Liver (tissue), 3 donors: ENCODE measurements at regions not wholly inside any gene's neighbourhood (a gene's known extent, or its start where the extent isn't known, plus 50 kb on each side); places are given as distances from the start of the nearest gene placed in this dataset.
"Not testable (repeated sequence)": the region's sequence is repeated elsewhere in the genome, so short reads cannot be mapped to it uniquely, and the experiment has no call there.

Experiments
- CTCF ChIP-seq: fragments of 150-350 bp; IDR thresholded peaks from 2 replicates; pipeline ENCODE4 v1.5.1; 2017; ENCODE audit warnings: improper control_type of control experiment, low read depth, low read length; ENCODE audit not compliant: missing input control
- HNF4A ChIP-seq, 2 donors: conservative IDR thresholded peaks; 2 replicates each; pipeline ENCODE4 v1.6.1; 2016; ENCODE audit warnings: antibody characterized with exemption in 2 of 2, mild to moderate bottlenecking in 2 of 2
- MAX ChIP-seq: IDR thresholded peaks from 2 replicates; pipeline ENCODE4 v1.6.1; 2016; ENCODE audit warnings: antibody characterized with exemption
- RAD21 ChIP-seq, 2 donors: IDR thresholded peaks; 2 replicates each; pipeline ENCODE4 v1.6.1; 2016; ENCODE audit warnings: antibody characterized with exemption in 2 of 2, mild to moderate bottlenecking in 2 of 2
- REST ChIP-seq: IDR thresholded peaks from 2 replicates; pipeline ENCODE4 v1.6.1; 2016; ENCODE audit warnings: antibody characterized with exemption, mild to moderate bottlenecking
- donor health status: healthy.
- donor health status: healthy.

- TF ChIP-seq CTCF; HNF4A (conservative IDR thresholded peaks at IDR 0.05); MAX; RAD21 (IDR thresholded peaks at IDR 0.05); REST: not testable (repeated sequence)
Observed at GRCh38 chr2:88887466-88887865, 196.0 kb downstream of the RPIA start.
